ENCODE measurements at regions not wholly inside any gene's neighbourhood (a gene's known extent, or its start where the extent isn't known, plus 50 kb on each side); places are given as distances from the start of the nearest gene placed in this dataset.

DNA sequence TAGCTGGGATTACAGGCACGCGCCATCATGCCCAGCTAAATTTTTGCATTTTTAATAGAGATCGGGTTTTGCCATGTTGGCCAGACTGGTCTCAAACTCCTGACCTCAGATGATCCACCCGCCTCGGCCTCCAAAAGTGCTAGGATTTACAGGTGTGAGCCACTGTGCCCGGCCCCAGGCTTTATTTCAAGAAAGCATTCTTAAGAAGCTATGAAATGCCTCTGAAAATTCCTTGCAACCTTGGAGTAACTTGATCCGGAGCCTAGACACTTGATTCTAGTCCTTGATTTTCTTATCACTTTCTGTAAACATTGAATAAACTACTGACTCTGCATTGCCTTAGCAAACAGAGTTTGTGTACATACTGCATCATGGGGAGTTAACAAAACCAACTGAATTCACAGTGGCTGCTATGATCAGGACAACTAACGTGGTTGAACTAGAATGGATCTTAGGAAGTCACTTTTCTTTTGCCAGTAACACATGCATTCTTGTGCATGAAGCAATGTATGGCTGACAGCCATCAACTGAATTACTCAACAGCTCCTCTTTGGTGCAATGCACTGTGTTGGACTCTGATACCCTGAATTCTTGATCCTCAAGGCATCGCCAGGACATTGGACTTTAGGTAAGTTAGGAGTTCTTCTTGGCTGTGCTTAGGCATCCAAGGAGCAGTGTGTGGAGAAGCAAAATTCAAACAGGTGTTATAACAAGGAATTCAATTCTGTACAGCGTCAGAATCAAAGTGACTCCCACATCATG lies 102.8 kb upstream of the TMEM170B start:
- H3K4me2 ChIP-seq (ENCODE audit: low read length) = no peak overlapping the region
- peak; percentile 64 for DNase-seq
- H3K27ac ChIP-seq (ENCODE audit: low read depth, low read length) = no peak overlapping the region
- H2AK5ac ChIP-seq (ENCODE audit: low read length) = no peak overlapping the region
- H4K5ac ChIP-seq (ENCODE audit: low read length) = no peak overlapping the region
- peaks cover 4% of the 10 kb centered on the region for H3K4me1 ChIP-seq (ENCODE audit: control insufficient read depth, low read depth, low read length)
- no peaks in the 10 kb centered on the region for H3K36me3 ChIP-seq (ENCODE audit: control insufficient read depth, insufficient read depth, low read length)
- no CpG with 5 or more reads among the region's 10 CpGs for WGBS (ENCODE audit: extremely low coverage, insufficient coverage, low lambda C conversion rate)
- H3K18ac ChIP-seq (ENCODE audit: low read length) = no peak overlapping the region
- no peak overlapping the region for H2BK120ac ChIP-seq (ENCODE audit: low read depth, low read length)
- no peak overlapping the region for H2BK15ac ChIP-seq (replicated peaks; ENCODE audit: low read depth)
- no peak overlapping the region for H2BK5ac ChIP-seq (ENCODE audit: low read length)
- H3K4me3 ChIP-seq (ENCODE audit: low read length) = no peak overlapping the region
- H3K79me2 ChIP-seq (ENCODE audit: control insufficient read depth, insufficient read depth, low read length) = no peaks in the 10 kb centered on the region
- no peak overlapping the region for H3K4ac ChIP-seq (ENCODE audit: low read depth, low read length)
- H3K79me1 ChIP-seq (ENCODE audit: low read length) = no peaks in the 10 kb centered on the region
- H3K27me3 ChIP-seq (ENCODE audit: insufficient read depth, low read length, poor library complexity) = no peaks in the 10 kb centered on the region
- H3K56ac ChIP-seq (ENCODE audit: low read length) = no peak overlapping the region
- H4K8ac ChIP-seq (ENCODE audit: low read depth, low read length) = no peak overlapping the region
- H3K23ac ChIP-seq (ENCODE audit: low read length) = no peak overlapping the region
- H3K9ac ChIP-seq (ENCODE audit: low read length) = no peak overlapping the region

- H3K27ac ChIP-seq (ENCODE audit: low read depth, low read length) = no peak overlapping the region
- H3K4me2 ChIP-seq (ENCODE audit: low read length) = no peak overlapping the region
- no peak overlapping the region for H3K56ac ChIP-seq (ENCODE audit: low read length)
- no peaks in the 10 kb centered on the region for H3K79me2 ChIP-seq (ENCODE audit: control insufficient read depth, insufficient read depth, low read length)
- no peak overlapping the region for H2BK15ac ChIP-seq (replicated peaks; ENCODE audit: low read depth)
- H4K8ac ChIP-seq (ENCODE audit: low read depth, low read length) = no peak overlapping the region
- WGBS (ENCODE audit: extremely low coverage, insufficient coverage, low lambda C conversion rate) = no CpG with 5 or more reads among the region's 1 CpG
- no peak overlapping the region for H4K5ac ChIP-seq (ENCODE audit: low read length)
- no peaks in the 10 kb centered on the region for H3K36me3 ChIP-seq (ENCODE audit: control insufficient read depth, insufficient read depth, low read length)
- H3K23ac ChIP-seq (ENCODE audit: low read length) = no peak overlapping the region
- H3K4me3 ChIP-seq (ENCODE audit: low read length) = no peak overlapping the region
- H3K9ac ChIP-seq (ENCODE audit: low read length) = no peak overlapping the region
- no peak overlapping the region for H3K18ac ChIP-seq (ENCODE audit: low read length)
- no peak overlapping the region for H2BK120ac ChIP-seq (ENCODE audit: low read depth, low read length)
- no peak for DNase-seq
- no peak overlapping the region for H3K4ac ChIP-seq (ENCODE audit: low read depth, low read length)
- no peaks in the 10 kb centered on the region for H3K79me1 ChIP-seq (ENCODE audit: low read length)
- no peak overlapping the region for H2BK5ac ChIP-seq (ENCODE audit: low read length)
- H3K27me3 ChIP-seq (ENCODE audit: insufficient read depth, low read length, poor library complexity) = no peaks in the 10 kb centered on the region
- no peak overlapping the region for H2AK5ac ChIP-seq (ENCODE audit: low read length)
- H3K4me1 ChIP-seq (ENCODE audit: control insufficient read depth, low read depth, low read length) = peaks cover 7% of the 10 kb centered on the region
Measured at GRCh38 chr6:11433860-11434259, 103.7 kb upstream of the TMEM170B start.

DNA sequence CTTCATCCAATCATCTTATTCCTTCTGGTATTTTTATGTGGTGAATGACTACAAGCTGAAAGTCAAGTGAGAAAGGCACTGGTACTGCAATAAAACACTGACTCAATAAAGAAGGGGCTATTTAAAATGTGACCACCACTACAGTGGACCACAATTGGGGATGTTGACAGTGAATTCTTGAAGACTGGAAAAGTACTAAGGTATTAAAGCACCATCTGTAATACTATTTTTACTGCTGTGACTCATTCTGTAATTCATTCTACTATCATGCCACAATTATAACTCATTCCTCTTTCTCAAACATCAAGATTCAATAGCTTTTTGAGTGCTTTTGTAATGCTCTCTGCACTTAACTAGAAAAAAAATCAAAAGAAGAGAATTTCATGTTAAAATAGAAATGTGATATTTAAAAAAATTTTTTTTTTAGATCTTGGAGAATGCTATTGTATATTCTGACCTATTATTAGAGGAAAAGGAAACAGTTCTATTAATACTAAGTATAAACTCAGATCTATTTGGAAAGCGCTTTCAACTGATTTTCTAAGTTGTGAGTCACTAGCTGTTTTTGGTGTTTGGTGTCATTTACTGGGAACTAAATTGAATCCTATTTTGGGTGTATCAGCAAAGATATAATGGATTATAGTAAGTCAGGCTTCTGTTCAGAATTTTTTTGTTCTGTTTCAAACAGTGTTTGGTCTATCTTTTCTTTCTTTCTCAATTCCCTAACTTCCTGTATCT lies 104.7 kb upstream of the TMEM170B start:
- Histone ChIP-seq H3K4ac (ENCODE audit: low read depth, low read length) (no peak overlapping the region), H3K9ac (ENCODE audit: low read length) (no peak overlapping the region), H3K79me1 (ENCODE audit: low read length) (no peaks in the 10 kb centered on the region), H2BK5ac (ENCODE audit: low read length) (no peak overlapping the region), H3K4me2 (ENCODE audit: low read length) (no peak overlapping the region), H3K36me3 (ENCODE audit: control insufficient read depth, insufficient read depth, low read length) (no peaks in the 10 kb centered on the region), H2AK5ac (ENCODE audit: low read length) (no peak overlapping the region), H4K8ac (ENCODE audit: low read depth, low read length) (no peak overlapping the region), H2BK15ac (replicated peaks; ENCODE audit: low read depth) (no peak overlapping the region), H3K4me3 (ENCODE audit: low read length) (no peak overlapping the region), H3K27me3 (ENCODE audit: insufficient read depth, low read length, poor library complexity) (no peaks in the 10 kb centered on the region), H3K18ac (ENCODE audit: low read length) (no peak overlapping the region), H4K5ac (ENCODE audit: low read length) (no peak overlapping the region), H3K56ac (ENCODE audit: low read length) (no peak overlapping the region), H3K23ac (ENCODE audit: low read length) (no peak overlapping the region), H3K27ac (ENCODE audit: low read depth, low read length) (no peak overlapping the region), H2BK120ac (ENCODE audit: low read depth, low read length) (no peak overlapping the region), H3K79me2 (ENCODE audit: control insufficient read depth, insufficient read depth, low read length) (no peaks in the 10 kb centered on the region), H3K4me1 (ENCODE audit: control insufficient read depth, low read depth, low read length) (peaks cover 13% of the 10 kb centered on the region)
- no peak for DNase-seq
- no CpG with 5 or more reads among the region's 1 CpG for WGBS (ENCODE audit: extremely low coverage, insufficient coverage, low lambda C conversion rate)

- no peak overlapping the region for H3K9ac ChIP-seq (ENCODE audit: low read length)
- no peak overlapping the region for H3K27ac ChIP-seq (ENCODE audit: low read depth, low read length)
- no peak overlapping the region for H2AK5ac ChIP-seq (ENCODE audit: low read length)
- H3K4me3 ChIP-seq (ENCODE audit: low read length) = no peak overlapping the region
- peaks cover 13% of the 10 kb centered on the region for H3K4me1 ChIP-seq (ENCODE audit: control insufficient read depth, low read depth, low read length)
- H3K18ac ChIP-seq (ENCODE audit: low read length) = peak overlapping the region; percentile 56
- H4K5ac ChIP-seq (ENCODE audit: low read length) = no peak overlapping the region
- no peaks in the 10 kb centered on the region for H3K27me3 ChIP-seq (ENCODE audit: insufficient read depth, low read length, poor library complexity)
- H3K79me2 ChIP-seq (ENCODE audit: control insufficient read depth, insufficient read depth, low read length) = no peaks in the 10 kb centered on the region
- DNase-seq = no peak
- no peak overlapping the region for H3K56ac ChIP-seq (ENCODE audit: low read length)
- H2BK5ac ChIP-seq (ENCODE audit: low read length) = no peak overlapping the region
- H3K4ac ChIP-seq (ENCODE audit: low read depth, low read length) = peak overlapping the region; percentile 27
- no peak overlapping the region for H3K4me2 ChIP-seq (ENCODE audit: low read length)
- no CpG with 5 or more reads among the region's 6 CpGs for WGBS (ENCODE audit: extremely low coverage, insufficient coverage, low lambda C conversion rate)
- no peak overlapping the region for H4K8ac ChIP-seq (ENCODE audit: low read depth, low read length)
- H3K36me3 ChIP-seq (ENCODE audit: control insufficient read depth, insufficient read depth, low read length) = no peaks in the 10 kb centered on the region
- no peak overlapping the region for H2BK120ac ChIP-seq (ENCODE audit: low read depth, low read length)
- no peaks in the 10 kb centered on the region for H3K79me1 ChIP-seq (ENCODE audit: low read length)
- H2BK15ac ChIP-seq (replicated peaks; ENCODE audit: low read depth) = no peak overlapping the region
- no peak overlapping the region for H3K23ac ChIP-seq (ENCODE audit: low read length)
Measured at GRCh38 chr6:11432091-11432490, 105.5 kb upstream of the TMEM170B start.

GRCh38 chr6:11431455-11431937 lies 106.1 kb upstream of the TMEM170B start:
- Histone ChIP-seq H3K79me1 (ENCODE audit: low read length) (no peaks in the 10 kb centered on the region), H2BK15ac (replicated peaks; ENCODE audit: low read depth) (peak overlapping the region; percentile 61), H3K56ac (ENCODE audit: low read length) (no peak overlapping the region), H3K4ac (ENCODE audit: low read depth, low read length) (peak overlapping the region; percentile 27), H3K23ac (ENCODE audit: low read length) (no peak overlapping the region), H3K4me1 (ENCODE audit: control insufficient read depth, low read depth, low read length) (peaks cover 13% of the 10 kb centered on the region), H4K8ac (ENCODE audit: low read depth, low read length) (no peak overlapping the region), H2AK5ac (ENCODE audit: low read length) (no peak overlapping the region), H3K36me3 (ENCODE audit: control insufficient read depth, insufficient read depth, low read length) (no peaks in the 10 kb centered on the region), H3K27me3 (ENCODE audit: insufficient read depth, low read length, poor library complexity) (no peaks in the 10 kb centered on the region), H2BK5ac (ENCODE audit: low read length) (no peak overlapping the region), H3K79me2 (ENCODE audit: control insufficient read depth, insufficient read depth, low read length) (no peaks in the 10 kb centered on the region), H3K18ac (ENCODE audit: low read length) (no peak overlapping the region), H4K5ac (ENCODE audit: low read length) (no peak overlapping the region), H3K4me2 (ENCODE audit: low read length) (no peak overlapping the region), H2BK120ac (ENCODE audit: low read depth, low read length) (peak overlapping the region; percentile 6), H3K27ac (ENCODE audit: low read depth, low read length) (no peak overlapping the region), H3K4me3 (ENCODE audit: low read length) (no peak overlapping the region), H3K9ac (ENCODE audit: low read length) (no peak overlapping the region)
- WGBS (ENCODE audit: extremely low coverage, insufficient coverage, low lambda C conversion rate) = no CpG with 5 or more reads among the region's 6 CpGs
- DNase-seq = no peak

Measured in mesendoderm (in vitro differentiated cells).